Ishikawa (cell line): ENCODE measurements at regions not wholly inside any gene's neighbourhood (a gene's known extent, or its start where the extent isn't known, plus 50 kb on each side); places are given as distances from the start of the nearest gene placed in this dataset.

Experiments
- YY1 ChIP-seq: IDR thresholded peaks from 2 replicates; pipeline ENCODE4 v1.6.1; 2012; ENCODE audit warnings: low read depth
- TF ChIP-seq, protein P1 (sequence below): IDR thresholded peaks from 2 replicates; pipeline ENCODE4 v1.6.1; 2012

DNA sequence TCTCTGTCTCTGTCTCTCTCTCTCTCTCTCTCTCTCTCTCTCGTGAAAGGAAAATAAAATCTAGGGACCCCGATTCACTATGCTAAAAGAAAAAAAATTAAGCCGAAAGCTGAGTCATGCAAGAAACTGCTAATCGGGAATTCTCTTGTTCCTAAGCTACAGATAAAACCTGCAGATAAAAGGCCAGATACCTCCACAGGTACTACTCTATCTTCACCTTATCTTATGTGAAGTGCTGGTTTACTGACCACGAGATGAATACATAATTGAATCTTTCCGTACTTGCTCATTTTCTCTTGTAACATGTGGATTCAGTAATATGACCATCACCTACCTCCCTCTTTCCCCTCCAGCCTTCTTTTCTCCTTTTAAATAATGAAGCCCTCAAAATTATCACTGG lies 120.5 kb downstream of the RFX6 start:
- TF ChIP-seq, protein P1, sequence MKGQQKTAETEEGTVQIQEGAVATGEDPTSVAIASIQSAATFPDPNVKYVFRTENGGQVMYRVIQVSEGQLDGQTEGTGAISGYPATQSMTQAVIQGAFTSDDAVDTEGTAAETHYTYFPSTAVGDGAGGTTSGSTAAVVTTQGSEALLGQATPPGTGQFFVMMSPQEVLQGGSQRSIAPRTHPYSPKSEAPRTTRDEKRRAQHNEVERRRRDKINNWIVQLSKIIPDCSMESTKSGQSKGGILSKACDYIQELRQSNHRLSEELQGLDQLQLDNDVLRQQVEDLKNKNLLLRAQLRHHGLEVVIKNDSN: no peak
- no peak for TF ChIP-seq YY1
